ENCODE measurements at regions not wholly inside any gene's neighbourhood (a gene's known extent, or its start where the extent isn't known, plus 50 kb on each side); places are given as distances from the start of the nearest gene placed in this dataset.
"Not testable (repeated sequence)": the region's sequence is repeated elsewhere in the genome, so short reads cannot be mapped to it uniquely, and the experiment has no call there.

- DNase-seq (ENCODE audit: low spot score in 2 of 2) = no peak
- no peaks in the 10 kb centered on the region for H3K9me3 ChIP-seq
- no peak overlapping the region for H3K27ac ChIP-seq
- TF ChIP-seq CTCF (IDR thresholded peaks at IDR 0.05) (no peak), POLR2A (IDR thresholded peaks at IDR 0.05) (no peak), EP300 (IDR thresholded peaks at IDR 0.05) (no peak)
- H3K36me3 ChIP-seq = no peaks in the 10 kb centered on the region
- no peaks in the 10 kb centered on the region for H3K27me3 ChIP-seq
- H3K4me1 ChIP-seq = no peaks in the 10 kb centered on the region
- no peak overlapping the region for H3K4me3 ChIP-seq
- 89 to 90% methylated on average over 1 of the region's 1 CpG for WGBS, 2 donors
These were observed 183.3 kb upstream of the KRR1 start for GRCh38 chr12:75694534-75695268.

GRCh38 chr12:75692876-75693275 lies 181.5 kb upstream of the KRR1 start:
- no peaks in the 10 kb centered on the region for H3K4me1 ChIP-seq
- no peak overlapping the region for H3K27ac ChIP-seq
- no peak overlapping the region for H3K4me3 ChIP-seq
- H3K9me3 ChIP-seq = no peaks in the 10 kb centered on the region
- no peak for DNase-seq (ENCODE audit: low spot score in 2 of 2)
- H3K36me3 ChIP-seq = no peaks in the 10 kb centered on the region
- TF ChIP-seq CTCF (IDR thresholded peaks at IDR 0.05) (no peak), POLR2A (IDR thresholded peaks at IDR 0.05) (no peak), EP300 (IDR thresholded peaks at IDR 0.05) (no peak)
- WGBS, 2 donors = 56 to 58% methylated on average over 2 of the region's 2 CpGs
- no peaks in the 10 kb centered on the region for H3K27me3 ChIP-seq

GRCh38 chr12:75690296-75690955 lies 179.0 kb upstream of the KRR1 start:
- H3K27ac ChIP-seq = no peak overlapping the region
- WGBS, 2 donors = 80 to 85% methylated on average over 11 of the region's 11 CpGs
- no peaks in the 10 kb centered on the region for H3K9me3 ChIP-seq
- H3K36me3 ChIP-seq = no peaks in the 10 kb centered on the region
- no peaks in the 10 kb centered on the region for H3K27me3 ChIP-seq
- no peak for TF ChIP-seq CTCF (IDR thresholded peaks at IDR 0.05)
- no peak for TF ChIP-seq EP300 (IDR thresholded peaks at IDR 0.05)
- no peak for TF ChIP-seq POLR2A (IDR thresholded peaks at IDR 0.05)
- no peak overlapping the region for H3K4me3 ChIP-seq
- DNase-seq (ENCODE audit: low spot score in 2 of 2) = no peak
- no peaks in the 10 kb centered on the region for H3K4me1 ChIP-seq

- H3K36me3 ChIP-seq; H3K9me3 ChIP-seq; H3K4me1 ChIP-seq; H3K27me3 ChIP-seq; H3K27ac ChIP-seq; DNase-seq (ENCODE audit: low spot score in 2 of 2); H3K4me3 ChIP-seq: not testable (repeated sequence)
- WGBS, 2 donors = 3 to 39% methylated on average over 1 of the region's 1 CpG
These were observed 174.8 kb upstream of the KRR1 start for GRCh38 chr12:75686233-75686632.

GRCh38 chr12:75685617-75686225 lies 174.3 kb upstream of the KRR1 start:
- H3K9me3 ChIP-seq = no peaks in the 10 kb centered on the region
- peak overlapping the region in 1 of 4 donors; percentile 26 for H3K27ac ChIP-seq
- WGBS, 2 donors = 58 to 67% methylated on average over 2 of the region's 2 CpGs
- no peaks in the 10 kb centered on the region for H3K27me3 ChIP-seq
- H3K4me1 ChIP-seq = peaks cover 0 to 7% (median 0%) of the 10 kb centered on the region in 4 donors
- H3K4me3 ChIP-seq = no peak overlapping the region
- no peaks in the 10 kb centered on the region for H3K36me3 ChIP-seq
- no peak for DNase-seq (ENCODE audit: low spot score in 2 of 2)
- TF ChIP-seq EP300 (IDR thresholded peaks at IDR 0.05) = no peak
- no peak for TF ChIP-seq CTCF (IDR thresholded peaks at IDR 0.05)
